Type B pancreatic cell (in vitro differentiated cells): ENCODE measurements at regions not wholly inside any gene's neighbourhood (a gene's known extent, or its start where the extent isn't known, plus 50 kb on each side); places are given as distances from the start of the nearest gene placed in this dataset.

Source experiments
- DNase-seq: peaks from one replicate; pipeline ENCODE4 v3.0.0; 2021; ENCODE audit warnings: mixed read lengths; ENCODE audit not compliant: unreplicated experiment; ENCODE audit errors: extremely low spot score
- H3K27ac Mint-ChIP-seq: 2 replicates; pipeline ENCODE4 v1.8.0; 2021; ENCODE audit warnings: mild to moderate bottlenecking, mixed read lengths
- H3K27me3 Mint-ChIP-seq: 2 replicates; pipeline ENCODE4 v1.8.0; 2021; ENCODE audit warnings: mixed read lengths
- H3K36me3 Mint-ChIP-seq: 2 replicates; pipeline ENCODE4 v1.8.0; 2021; ENCODE audit warnings: mixed read lengths
- H3K4me1 Mint-ChIP-seq: one replicate; pipeline ENCODE4 v1.8.0; 2021; ENCODE audit warnings: mixed read lengths; ENCODE audit not compliant: unreplicated experiment
- H3K4me3 Mint-ChIP-seq: 2 replicates; pipeline ENCODE4 v1.8.0; 2021; ENCODE audit warnings: mild to moderate bottlenecking, mixed read lengths
- H3K9me3 Mint-ChIP-seq: 2 replicates; pipeline ENCODE4 v1.8.0; 2021; ENCODE audit warnings: mixed read lengths
- CTCF ChIP-seq: fragments of 200-600 bp; sonication (generic); conservative IDR thresholded peaks from 2 replicates; pipeline ENCODE4 v1.5.0; 2021; ENCODE audit warnings: antibody characterized with exemption, mild to moderate bottlenecking

DNA sequence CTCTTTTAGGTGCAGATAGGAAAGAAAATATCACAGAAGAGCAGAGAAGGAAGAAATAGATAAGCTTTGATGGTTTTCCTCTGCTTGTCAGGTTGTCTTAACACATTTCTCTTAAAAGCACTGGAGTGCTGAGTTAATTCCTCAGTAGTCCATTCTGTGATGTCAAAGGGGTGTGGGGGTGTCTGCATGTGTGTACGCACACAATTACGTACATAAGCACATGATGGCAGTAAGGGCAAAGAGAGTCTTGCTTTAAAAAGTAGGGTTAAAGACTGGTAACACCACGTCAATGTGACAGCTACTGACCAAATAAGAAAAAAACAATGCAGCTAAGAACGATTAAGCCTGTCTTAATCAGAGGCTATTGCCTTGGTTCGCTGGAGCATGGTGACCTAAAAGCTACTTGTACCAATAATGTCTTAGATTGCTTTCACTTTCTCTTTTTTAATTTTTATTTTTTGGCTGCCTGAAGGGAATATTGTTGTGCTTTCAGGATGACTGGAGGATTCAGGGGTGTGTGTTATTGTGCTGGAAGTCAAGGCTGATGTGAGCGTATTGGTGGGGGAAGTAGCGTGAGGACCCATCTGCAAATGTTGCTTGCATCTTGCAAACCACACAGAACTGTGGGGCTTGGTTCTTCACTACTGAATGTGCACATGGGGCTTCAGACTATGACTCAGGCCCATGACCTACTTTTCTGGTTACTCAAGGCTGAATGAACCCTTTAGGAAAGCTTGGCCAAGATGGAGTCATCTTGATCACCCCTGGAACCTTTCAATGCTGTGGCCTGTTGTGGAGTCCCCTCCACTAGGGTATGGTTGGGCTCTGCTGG lies 417.8 kb upstream of the TPM1 start:
- H3K9me3 Mint-ChIP-seq, result no peaks in the 10 kb centered on the region
- no peaks in the 10 kb centered on the region for H3K36me3 Mint-ChIP-seq
- no peaks in the 10 kb centered on the region for H3K27me3 Mint-ChIP-seq
- TF ChIP-seq CTCF, result no peak
- H3K4me1 Mint-ChIP-seq, result peaks cover 35% of the 10 kb centered on the region
- DNase-seq, result no peak
- peak overlapping the region; percentile 53 for H3K4me3 Mint-ChIP-seq
- H3K27ac Mint-ChIP-seq, result peak overlapping the region; percentile 7

GRCh38 chr15:62625429-62626033 lies 417.0 kb upstream of the TPM1 start:
- peak overlapping the region; percentile 53 for H3K4me3 Mint-ChIP-seq
- peaks cover 38% of the 10 kb centered on the region for H3K4me1 Mint-ChIP-seq
- TF ChIP-seq CTCF, result no peak
- no peaks in the 10 kb centered on the region for H3K9me3 Mint-ChIP-seq
- H3K36me3 Mint-ChIP-seq, result no peaks in the 10 kb centered on the region
- H3K27ac Mint-ChIP-seq, result peak overlapping the region; percentile 42
- DNase-seq, result no peak
- no peaks in the 10 kb centered on the region for H3K27me3 Mint-ChIP-seq

DNA sequence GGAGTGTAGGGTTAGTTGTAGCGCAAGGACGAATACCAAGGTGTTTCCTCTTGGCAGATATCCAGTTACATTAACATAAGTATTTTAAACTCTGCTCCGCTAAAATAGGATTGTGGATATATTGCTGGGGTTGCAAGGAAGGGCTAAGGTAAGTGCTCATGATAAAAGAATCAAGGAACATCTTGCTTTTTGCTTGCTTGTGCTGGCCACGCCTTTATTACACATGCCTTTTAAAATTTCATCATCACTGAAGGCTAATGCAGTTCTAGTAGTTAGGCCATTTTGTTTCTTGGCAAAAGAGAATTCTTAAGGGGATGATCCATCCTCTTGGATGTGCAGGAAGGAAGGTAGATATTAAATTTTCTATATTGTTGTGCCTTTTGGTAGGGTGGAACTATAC lies 415.6 kb upstream of the TPM1 start:
- no peaks in the 10 kb centered on the region for H3K27me3 Mint-ChIP-seq
- H3K4me3 Mint-ChIP-seq, result no peak overlapping the region
- peak overlapping the region; percentile 48 for H3K27ac Mint-ChIP-seq
- DNase-seq, result no peak
- no peaks in the 10 kb centered on the region for H3K9me3 Mint-ChIP-seq
- no peak for TF ChIP-seq CTCF
- H3K4me1 Mint-ChIP-seq, result peaks cover 46% of the 10 kb centered on the region
- H3K36me3 Mint-ChIP-seq, result no peaks in the 10 kb centered on the region

DNA sequence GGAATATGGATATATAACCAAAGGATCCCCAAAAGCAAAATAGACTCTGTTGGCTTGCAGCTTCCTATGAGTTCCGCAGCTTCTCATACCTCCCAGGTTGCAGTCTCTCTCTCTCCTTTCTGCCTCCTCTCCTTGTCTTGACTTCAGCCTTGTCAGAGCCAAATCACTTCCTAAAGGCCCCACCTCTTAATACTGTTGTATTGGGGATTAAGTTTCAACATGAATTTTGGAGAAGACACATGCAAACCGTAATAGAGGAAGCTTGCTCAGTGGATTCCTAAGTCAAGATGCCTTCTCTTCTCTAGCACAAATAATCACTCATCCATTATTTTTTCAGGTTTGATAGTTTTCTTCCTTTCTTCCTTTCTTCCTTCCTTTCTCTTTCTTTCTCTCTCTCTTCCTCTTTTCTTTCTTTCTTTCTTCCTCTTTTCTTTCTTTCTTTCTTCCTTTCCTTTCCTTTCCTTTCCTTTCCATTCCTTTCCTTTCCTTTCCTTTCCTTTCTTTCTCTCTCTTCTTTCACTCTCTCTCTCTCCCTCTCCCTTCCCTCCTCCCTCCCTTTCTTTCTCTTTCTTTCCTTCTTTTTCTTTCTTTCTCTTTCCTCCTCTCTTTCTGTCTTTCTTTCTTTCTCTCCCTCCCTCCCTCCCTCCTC lies 411.3 kb upstream of the TPM1 start:
- TF ChIP-seq CTCF, result no peak
- no peak overlapping the region for H3K27ac Mint-ChIP-seq
- no peak overlapping the region for H3K4me3 Mint-ChIP-seq
- peaks cover 24% of the 10 kb centered on the region for H3K4me1 Mint-ChIP-seq
- H3K36me3 Mint-ChIP-seq, result no peaks in the 10 kb centered on the region
- no peak for DNase-seq
- H3K27me3 Mint-ChIP-seq, result no peaks in the 10 kb centered on the region
- no peaks in the 10 kb centered on the region for H3K9me3 Mint-ChIP-seq

- DNase-seq, result no peak
- H3K4me1 Mint-ChIP-seq, result peaks cover 32% of the 10 kb centered on the region
- no peaks in the 10 kb centered on the region for H3K9me3 Mint-ChIP-seq
- TF ChIP-seq CTCF, result no peak
- no peak overlapping the region for H3K4me3 Mint-ChIP-seq
- no peaks in the 10 kb centered on the region for H3K36me3 Mint-ChIP-seq
- H3K27ac Mint-ChIP-seq, result no peak overlapping the region
- H3K27me3 Mint-ChIP-seq, result no peaks in the 10 kb centered on the region
Observed at GRCh38 chr15:62636823-62637573, 405.5 kb upstream of the TPM1 start.
